ENCODE measurements at regions not wholly inside any gene's neighbourhood (a gene's known extent, or its start where the extent isn't known, plus 50 kb on each side); places are given as distances from the start of the nearest gene placed in this dataset.

DNA sequence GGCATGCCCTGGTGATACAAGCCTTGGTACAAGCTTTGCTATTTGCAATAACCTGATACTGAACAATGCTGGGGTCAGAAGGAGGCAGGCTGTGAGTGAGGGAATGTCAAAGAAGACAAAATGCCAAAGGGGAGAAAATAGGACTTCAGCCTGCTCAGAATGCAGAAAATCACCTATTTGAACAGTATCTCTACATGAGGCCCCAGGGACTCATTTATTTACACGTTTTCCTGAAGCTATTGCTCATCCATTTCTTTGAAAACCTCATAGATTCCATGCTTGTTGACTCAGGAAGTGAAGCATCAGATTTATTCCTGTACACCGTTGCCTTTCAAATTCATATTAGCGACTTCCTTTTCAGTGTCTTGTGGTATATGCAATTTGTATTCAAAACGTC, 69.4 kb upstream of the CBLN2 start:
- TF ChIP-seq POLR2A (IDR thresholded peaks at IDR 0.05): no peak
- TF ChIP-seq, protein P1, sequence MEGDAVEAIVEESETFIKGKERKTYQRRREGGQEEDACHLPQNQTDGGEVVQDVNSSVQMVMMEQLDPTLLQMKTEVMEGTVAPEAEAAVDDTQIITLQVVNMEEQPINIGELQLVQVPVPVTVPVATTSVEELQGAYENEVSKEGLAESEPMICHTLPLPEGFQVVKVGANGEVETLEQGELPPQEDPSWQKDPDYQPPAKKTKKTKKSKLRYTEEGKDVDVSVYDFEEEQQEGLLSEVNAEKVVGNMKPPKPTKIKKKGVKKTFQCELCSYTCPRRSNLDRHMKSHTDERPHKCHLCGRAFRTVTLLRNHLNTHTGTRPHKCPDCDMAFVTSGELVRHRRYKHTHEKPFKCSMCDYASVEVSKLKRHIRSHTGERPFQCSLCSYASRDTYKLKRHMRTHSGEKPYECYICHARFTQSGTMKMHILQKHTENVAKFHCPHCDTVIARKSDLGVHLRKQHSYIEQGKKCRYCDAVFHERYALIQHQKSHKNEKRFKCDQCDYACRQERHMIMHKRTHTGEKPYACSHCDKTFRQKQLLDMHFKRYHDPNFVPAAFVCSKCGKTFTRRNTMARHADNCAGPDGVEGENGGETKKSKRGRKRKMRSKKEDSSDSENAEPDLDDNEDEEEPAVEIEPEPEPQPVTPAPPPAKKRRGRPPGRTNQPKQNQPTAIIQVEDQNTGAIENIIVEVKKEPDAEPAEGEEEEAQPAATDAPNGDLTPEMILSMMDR (IDR thresholded peaks at IDR 0.05): no peak
- TF ChIP-seq EP300 (IDR thresholded peaks at IDR 0.05): no peak

Data from sigmoid colon (tissue), 4 donors.